HepG2 (cell line): ENCODE measurements at regions not wholly inside any gene's neighbourhood (a gene's known extent, or its start where the extent isn't known, plus 50 kb on each side); places are given as distances from the start of the nearest gene placed in this dataset.

Experiments used
- ATAC-seq: fragments of 200-7000 bp; cut with Tn5 transposase; 3 replicates; pipeline ENCODE4 v1.9.1; 2020; ENCODE audit warnings: mild to moderate bottlenecking, moderate library complexity
- BruUV-seq: library from RNA; stranded (reverse); fragments of 400-500 nt; replicated peaks from 2 replicates; lab custom pipeline; 2021; lab: Mats Ljungman, UMichigan
- CTCF ChIA-PET: fragments of 300-600 bp; formaldehyde crosslinking; extraction: SDS; loops from one replicate; lab custom pipeline; 2021; ENCODE audit warnings: low total read pairs, inconsistent platforms, low intra/inter-chr PET ratio; lab: Yijun Ruan, JAX
- POLR2A ChIA-PET: fragments of 350-600 bp; sonication (Branson Sonifier 250); formaldehyde crosslinking; loops from one replicate; lab custom pipeline; 2020; ENCODE audit warnings: antibody characterized with exemption, inconsistent platforms; lab: Yijun Ruan, JAX
- DNase-seq: peaks from one replicate; pipeline ENCODE4 v3.0.0-alpha.2; 2015; ENCODE audit warnings: low spot score
- FAIRE-seq: peaks from 3 replicates; lab custom pipeline; 2011; peaks lifted over from hg19 to GRCh38; lab: Jason Lieb, UNC
- H2AFZ ChIP-seq: one replicate; pipeline ENCODE4 v1.6.1; 2011; ENCODE audit warnings: low read length, inconsistent platforms
- H3K27ac ChIP-seq: fragments of 300-600 bp; 3 replicates; pipeline ENCODE4 v1.8.0; 2011; ENCODE audit warnings: mixed run types, mild to moderate bottlenecking, mixed read lengths, low read length, inconsistent platforms; ENCODE audit not compliant: insufficient read depth; ENCODE audit errors: extremely low read length
- H3K27me3 ChIP-seq, 2 experiments: fragments of 200-600 bp in 1 of 2; 2 replicates in 1 of 2; 3 replicates in 1 of 2; pipeline versions ENCODE4 v1.6.0 to v1.8.0; 2011; ENCODE audit warnings: low read length in 2 of 2, mild to moderate bottlenecking in 2 of 2, moderate library complexity in 2 of 2, inconsistent platforms in 1 of 2; ENCODE audit not compliant: insufficient read depth in 2 of 2, control insufficient read depth in 1 of 2
- H3K36me3 ChIP-seq, 2 experiments: fragments of 200-600 bp in 1 of 2; replicated peaks in 1 of 2; 2 replicates in 1 of 2; 3 replicates in 1 of 2; pipeline versions ENCODE4 v1.5.1 to v1.8.0; 2011; ENCODE audit warnings: low read length in 2 of 2, inconsistent platforms in 1 of 2; ENCODE audit not compliant: insufficient read depth in 2 of 2, control insufficient read depth in 1 of 2
- H3K4me1 ChIP-seq: 2 replicates; pipeline ENCODE4 v1.5.1; 2012; ENCODE audit warnings: low read length, inconsistent platforms; ENCODE audit not compliant: insufficient read depth
- H3K4me2 ChIP-seq: 2 replicates; pipeline ENCODE4 v1.6.0; 2011; ENCODE audit warnings: low read depth, low read length, inconsistent platforms
- H3K4me3 ChIP-seq, 3 experiments: fragments of 200-600 bp in 1 of 3; sonication (generic), shearing (Covaris generic) in 1 of 3; replicated peaks in 1 of 3; 2 replicates each; pipeline ENCODE4 v1.5.1; 2011 to 2016; ENCODE audit warnings: low read length in 3 of 3, inconsistent platforms in 2 of 3, low read depth in 2 of 3, mild to moderate bottlenecking in 2 of 3, control low read depth in 1 of 3, mixed read lengths in 1 of 3; ENCODE audit not compliant: insufficient read depth in 1 of 3
- H3K79me2 ChIP-seq: one replicate; pipeline ENCODE4 v1.6.1; 2011; ENCODE audit warnings: low read length, inconsistent platforms; ENCODE audit not compliant: insufficient read depth
- H3K9ac ChIP-seq: 2 replicates; pipeline ENCODE4 v1.6.0; 2011; ENCODE audit warnings: mild to moderate bottlenecking, low read depth, low read length, inconsistent platforms; ENCODE audit not compliant: insufficient read depth
- H3K9me3 ChIP-seq: 2 replicates; pipeline ENCODE4 v1.5.1; 2012; ENCODE audit warnings: mild to moderate bottlenecking, low read length
- H4K20me1 ChIP-seq: 2 replicates; pipeline ENCODE4 v1.6.0; 2011; ENCODE audit warnings: inconsistent platforms, mild to moderate bottlenecking, low read length, moderate library complexity; ENCODE audit not compliant: insufficient read depth
- ARNT ChIP-seq: fragments of 450-650 bp; IDR thresholded peaks from 2 replicates; pipeline ENCODE4 v1.6.1; 2017
- HNRNPK ChIP-seq: fragments of 200-400 bp; formaldehyde crosslinking; IDR thresholded peaks from 2 replicates; pipeline ENCODE4 v1.6.1; 2018; ENCODE audit warnings: low read length, low read depth, moderate library complexity, mild to moderate bottlenecking; ENCODE audit not compliant: poor library complexity, severe bottlenecking
- HOXD1 ChIP-seq: sonication (generic); formaldehyde crosslinking; IDR thresholded peaks from 2 replicates; pipeline ENCODE4 v1.5.0; 2020; ENCODE audit warnings: missing genetic modification reagents
- ZFYVE20 ChIP-seq: sonication (generic); formaldehyde crosslinking; IDR thresholded peaks from 2 replicates; pipeline ENCODE4 v1.8.0; 2023; ENCODE audit warnings: low read depth, mild to moderate bottlenecking, moderate library complexity, missing genetic modification reagents, borderline replicate concordance
- ZNF136 ChIP-seq: sonication (generic); formaldehyde crosslinking; IDR thresholded peaks from 2 replicates; pipeline ENCODE4 v1.8.1; 2022; ENCODE audit warnings: low read depth, mild to moderate bottlenecking, moderate library complexity, missing genetic modification reagents
- ZNF251 ChIP-seq: sonication (generic); formaldehyde crosslinking; IDR thresholded peaks from 2 replicates; pipeline ENCODE4 v1.9.0; 2021; ENCODE audit warnings: mild to moderate bottlenecking, missing genetic modification reagents
- ZNF282 ChIP-seq: fragments of 450-650 bp; IDR thresholded peaks from 2 replicates; pipeline ENCODE4 v1.6.1; 2018; ENCODE audit not compliant: partially characterized antibody
- WGBS: methylation state at CpG from one replicate; pipeline ENCODE4 v1.1.6; 2017; ENCODE audit warnings: low lambda C conversion rate; 5-methylcytosine and 5-hydroxymethylcytosine counted together
- in situ Hi-C: cut with HindIII; loops from 2 replicates; pipeline ENCODE4 v1.10.0; 2017; ENCODE audit warnings: low pct_unique_long_range_greater_than_20kb; ENCODE audit not compliant: extremely low pct_ligation_motif_present
- intact Hi-C: fragments of 100-400 bp; cut with micrococcal nuclease; formaldehyde crosslinking; loops from one replicate; pipeline ENCODE4 v1.10.0; 2022; ENCODE audit not compliant: unreplicated experiment

DNA sequence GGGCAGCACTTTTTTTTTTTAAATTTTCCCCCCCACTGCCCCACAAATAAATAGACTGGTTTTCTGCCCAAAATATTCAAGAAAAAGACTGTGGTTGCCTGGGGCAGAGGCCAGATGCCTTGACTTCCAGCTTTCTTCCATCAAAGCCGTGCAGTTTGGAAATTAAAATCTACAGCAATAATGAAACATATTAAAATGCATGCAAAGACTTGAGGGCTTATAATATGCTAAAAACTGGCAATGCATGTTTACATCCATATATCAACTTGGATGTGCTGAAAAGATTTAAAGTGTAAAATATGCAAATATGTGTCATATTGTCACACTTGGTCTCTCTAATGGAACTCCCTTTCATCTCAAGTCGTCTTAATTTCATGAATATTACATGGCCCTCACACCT is 2036.2 kb upstream of the PIK3C3 start:
- Histone ChIP-seq H3K4me3 (no peak overlapping the region), H3K36me3 (no peaks in the 10 kb centered on the region), H3K4me2 (no peak overlapping the region), H3K9ac (no peak overlapping the region), H2AFZ (no peak overlapping the region), H3K27me3 (no peaks in the 10 kb centered on the region; a peak in 1 of 5 replicates), H3K4me1 (no peaks in the 10 kb centered on the region), H3K79me2 (no peaks in the 10 kb centered on the region), H3K9me3 (no peaks in the 10 kb centered on the region), H4K20me1 (no peaks in the 10 kb centered on the region), H3K27ac (no peak overlapping the region)
- ChIA-PET POLR2A (no interaction called here), CTCF (no interaction called here)
- DNase-seq (no peak), ATAC-seq (no peak), FAIRE-seq (no peak)
- intact Hi-C loops (no loop called here), in situ Hi-C loops (no loop called here)
- BruUV-seq: no TSS peak
- TF ChIP-seq ZNF282: no peak
- no peak for TF ChIP-seq HNRNPK
- no peak for TF ChIP-seq ZFYVE20 (CRISPR knock-in tag)
- no peak for TF ChIP-seq ARNT
- TF ChIP-seq ZNF251 (CRISPR knock-in tag): no peak
- no peak for TF ChIP-seq HOXD1
- 0% methylated on average over 2 of the region's 2 CpGs for WGBS

GRCh38 chr18:39913672-39914366 is 2041.2 kb upstream of the PIK3C3 start:
- H3K27me3 ChIP-seq: no peaks in the 10 kb centered on the region
- no peak for ATAC-seq
- in situ Hi-C loops (no loop called here), intact Hi-C loops (no loop called here)
- no TSS peak for BruUV-seq
- H3K4me3 ChIP-seq: no peak overlapping the region
- no peaks in the 10 kb centered on the region for H3K9me3 ChIP-seq
- DNase-seq: no peak
- ChIA-PET CTCF (no interaction called here), POLR2A (no interaction called here)
- H4K20me1 ChIP-seq: no peaks in the 10 kb centered on the region
- H3K9ac ChIP-seq: no peak overlapping the region
- no peak overlapping the region for H2AFZ ChIP-seq
- H3K79me2 ChIP-seq: no peaks in the 10 kb centered on the region
- no peaks in the 10 kb centered on the region for H3K36me3 ChIP-seq
- H3K27ac ChIP-seq: no peak overlapping the region
- no peak for FAIRE-seq
- no peaks in the 10 kb centered on the region for H3K4me1 ChIP-seq
- TF ChIP-seq ZNF136 (CRISPR knock-in tag): no peak
- no peak overlapping the region for H3K4me2 ChIP-seq
- WGBS: 24% methylated on average over 4 of the region's 4 CpGs
